HCT116 (cell line): ENCODE measurements at regions not wholly inside any gene's neighbourhood (a gene's known extent, or its start where the extent isn't known, plus 50 kb on each side); places are given as distances from the start of the nearest gene placed in this dataset.
A peak's percentile ranks its signal among the peaks of the same experiment; 100 is the strongest.

Source experiments
- CEBPB ChIP-seq: IDR thresholded peaks from 2 replicates; pipeline ENCODE4 v1.6.1; 2012; ENCODE audit warnings: low read depth
- EZH2 ChIP-seq: fragments of 200-600 bp; sonication (generic); IDR thresholded peaks from 2 replicates; pipeline ENCODE4 v1.6.1; 2017; ENCODE audit warnings: antibody characterized with exemption, mixed run types
- FOSL1 ChIP-seq: IDR thresholded peaks from 2 replicates; pipeline ENCODE4 v1.6.1; 2012; ENCODE audit warnings: low read depth
- JUND ChIP-seq: IDR thresholded peaks from 2 replicates; pipeline ENCODE4 v1.6.1; 2012
- POLR2AphosphoS5 ChIP-seq: IDR thresholded peaks from 2 replicates; pipeline ENCODE4 v1.6.1; 2011; ENCODE audit warnings: mild to moderate bottlenecking, low read depth, low read length, moderate library complexity
- SIN3A ChIP-seq: IDR thresholded peaks from 2 replicates; pipeline ENCODE4 v1.6.1; 2012; ENCODE audit warnings: low read depth
- YY1 ChIP-seq: IDR thresholded peaks from 2 replicates; pipeline ENCODE4 v1.6.1; 2011; ENCODE audit warnings: low read length, low read depth, moderate library complexity, mild to moderate bottlenecking; ENCODE audit not compliant: insufficient replicate concordance; ENCODE audit errors: extremely low read depth
- TF ChIP-seq, protein P1 (sequence below), 3 experiments: fragments of 200-600 bp in 1 of 3; sonication (generic) in 1 of 3; IDR thresholded peaks in 2 of 3; conservative IDR thresholded peaks in 1 of 3; 2 replicates each; pipeline ENCODE4 v1.5.1; 2012 to 2017; ENCODE audit warnings: low read depth in 2 of 3, low read length in 2 of 3, antibody characterized with exemption in 1 of 3, borderline replicate concordance in 1 of 3, control low read depth in 1 of 3, mild to moderate bottlenecking in 1 of 3, mixed read lengths in 1 of 3, mixed run types in 1 of 3, moderate library complexity in 1 of 3; ENCODE audit not compliant: insufficient read depth in 1 of 3
- TF ChIP-seq, protein P2 (sequence below): IDR thresholded peaks from 2 replicates; pipeline ENCODE4 v1.6.1; 2012; ENCODE audit warnings: low read depth
- TF ChIP-seq, protein P3 (sequence below): IDR thresholded peaks from 2 replicates; pipeline ENCODE4 v1.6.1; 2011; ENCODE audit warnings: mild to moderate bottlenecking, low read length, moderate library complexity; ENCODE audit not compliant: insufficient replicate concordance; ENCODE audit errors: extremely low read depth

DNA sequence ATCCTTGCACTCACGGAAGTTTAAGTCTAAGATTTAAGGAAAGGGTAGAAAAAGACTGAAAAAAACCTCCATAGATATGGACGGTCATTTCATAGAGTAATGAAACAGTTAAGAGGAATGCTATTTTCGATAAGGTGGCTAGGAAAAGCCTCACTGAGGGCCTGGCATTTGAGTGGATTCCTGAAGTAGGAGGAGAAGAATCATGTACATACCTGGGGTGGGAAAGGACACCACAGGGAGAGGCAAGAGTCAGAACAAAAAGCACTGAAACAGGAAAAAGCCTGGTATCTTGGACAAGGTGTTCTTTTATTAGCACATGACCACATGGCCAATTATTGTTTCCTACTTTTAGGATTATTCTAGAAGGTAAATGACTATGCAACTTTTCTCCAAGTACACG lies 547.2 kb upstream of the DIPK2B start:
- TF ChIP-seq, protein P1, sequence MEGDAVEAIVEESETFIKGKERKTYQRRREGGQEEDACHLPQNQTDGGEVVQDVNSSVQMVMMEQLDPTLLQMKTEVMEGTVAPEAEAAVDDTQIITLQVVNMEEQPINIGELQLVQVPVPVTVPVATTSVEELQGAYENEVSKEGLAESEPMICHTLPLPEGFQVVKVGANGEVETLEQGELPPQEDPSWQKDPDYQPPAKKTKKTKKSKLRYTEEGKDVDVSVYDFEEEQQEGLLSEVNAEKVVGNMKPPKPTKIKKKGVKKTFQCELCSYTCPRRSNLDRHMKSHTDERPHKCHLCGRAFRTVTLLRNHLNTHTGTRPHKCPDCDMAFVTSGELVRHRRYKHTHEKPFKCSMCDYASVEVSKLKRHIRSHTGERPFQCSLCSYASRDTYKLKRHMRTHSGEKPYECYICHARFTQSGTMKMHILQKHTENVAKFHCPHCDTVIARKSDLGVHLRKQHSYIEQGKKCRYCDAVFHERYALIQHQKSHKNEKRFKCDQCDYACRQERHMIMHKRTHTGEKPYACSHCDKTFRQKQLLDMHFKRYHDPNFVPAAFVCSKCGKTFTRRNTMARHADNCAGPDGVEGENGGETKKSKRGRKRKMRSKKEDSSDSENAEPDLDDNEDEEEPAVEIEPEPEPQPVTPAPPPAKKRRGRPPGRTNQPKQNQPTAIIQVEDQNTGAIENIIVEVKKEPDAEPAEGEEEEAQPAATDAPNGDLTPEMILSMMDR (IDR thresholded peaks at IDR 0.05 in 2 of 3, conservative IDR thresholded peaks at IDR 0.05 in 1 of 3; ENCODE audit: borderline replicate concordance in 1 of 3, insufficient read depth in 1 of 3, low read depth in 2 of 3, low read length in 2 of 3): no peak
- TF ChIP-seq JUND: no peak
- TF ChIP-seq EZH2: no peak
- no peak for TF ChIP-seq FOSL1
- no peak for TF ChIP-seq SIN3A
- TF ChIP-seq CEBPB: no peak
- 0 out of 2 replicates have a peak, but pooled peaks have one; percentile 10 for TF ChIP-seq POLR2AphosphoS5
- TF ChIP-seq, protein P2, sequence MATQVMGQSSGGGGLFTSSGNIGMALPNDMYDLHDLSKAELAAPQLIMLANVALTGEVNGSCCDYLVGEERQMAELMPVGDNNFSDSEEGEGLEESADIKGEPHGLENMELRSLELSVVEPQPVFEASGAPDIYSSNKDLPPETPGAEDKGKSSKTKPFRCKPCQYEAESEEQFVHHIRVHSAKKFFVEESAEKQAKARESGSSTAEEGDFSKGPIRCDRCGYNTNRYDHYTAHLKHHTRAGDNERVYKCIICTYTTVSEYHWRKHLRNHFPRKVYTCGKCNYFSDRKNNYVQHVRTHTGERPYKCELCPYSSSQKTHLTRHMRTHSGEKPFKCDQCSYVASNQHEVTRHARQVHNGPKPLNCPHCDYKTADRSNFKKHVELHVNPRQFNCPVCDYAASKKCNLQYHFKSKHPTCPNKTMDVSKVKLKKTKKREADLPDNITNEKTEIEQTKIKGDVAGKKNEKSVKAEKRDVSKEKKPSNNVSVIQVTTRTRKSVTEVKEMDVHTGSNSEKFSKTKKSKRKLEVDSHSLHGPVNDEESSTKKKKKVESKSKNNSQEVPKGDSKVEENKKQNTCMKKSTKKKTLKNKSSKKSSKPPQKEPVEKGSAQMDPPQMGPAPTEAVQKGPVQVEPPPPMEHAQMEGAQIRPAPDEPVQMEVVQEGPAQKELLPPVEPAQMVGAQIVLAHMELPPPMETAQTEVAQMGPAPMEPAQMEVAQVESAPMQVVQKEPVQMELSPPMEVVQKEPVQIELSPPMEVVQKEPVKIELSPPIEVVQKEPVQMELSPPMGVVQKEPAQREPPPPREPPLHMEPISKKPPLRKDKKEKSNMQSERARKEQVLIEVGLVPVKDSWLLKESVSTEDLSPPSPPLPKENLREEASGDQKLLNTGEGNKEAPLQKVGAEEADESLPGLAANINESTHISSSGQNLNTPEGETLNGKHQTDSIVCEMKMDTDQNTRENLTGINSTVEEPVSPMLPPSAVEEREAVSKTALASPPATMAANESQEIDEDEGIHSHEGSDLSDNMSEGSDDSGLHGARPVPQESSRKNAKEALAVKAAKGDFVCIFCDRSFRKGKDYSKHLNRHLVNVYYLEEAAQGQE: no peak
- TF ChIP-seq YY1: no peak
- TF ChIP-seq, protein P3, sequence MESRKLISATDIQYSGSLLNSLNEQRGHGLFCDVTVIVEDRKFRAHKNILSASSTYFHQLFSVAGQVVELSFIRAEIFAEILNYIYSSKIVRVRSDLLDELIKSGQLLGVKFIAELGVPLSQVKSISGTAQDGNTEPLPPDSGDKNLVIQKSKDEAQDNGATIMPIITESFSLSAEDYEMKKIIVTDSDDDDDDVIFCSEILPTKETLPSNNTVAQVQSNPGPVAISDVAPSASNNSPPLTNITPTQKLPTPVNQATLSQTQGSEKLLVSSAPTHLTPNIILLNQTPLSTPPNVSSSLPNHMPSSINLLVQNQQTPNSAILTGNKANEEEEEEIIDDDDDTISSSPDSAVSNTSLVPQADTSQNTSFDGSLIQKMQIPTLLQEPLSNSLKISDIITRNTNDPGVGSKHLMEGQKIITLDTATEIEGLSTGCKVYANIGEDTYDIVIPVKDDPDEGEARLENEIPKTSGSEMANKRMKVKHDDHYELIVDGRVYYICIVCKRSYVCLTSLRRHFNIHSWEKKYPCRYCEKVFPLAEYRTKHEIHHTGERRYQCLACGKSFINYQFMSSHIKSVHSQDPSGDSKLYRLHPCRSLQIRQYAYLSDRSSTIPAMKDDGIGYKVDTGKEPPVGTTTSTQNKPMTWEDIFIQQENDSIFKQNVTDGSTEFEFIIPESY: no peak
